Pons (tissue), 1 donor: ENCODE measurements at regions not wholly inside any gene's neighbourhood (a gene's known extent, or its start where the extent isn't known, plus 50 kb on each side); places are given as distances from the start of the nearest gene placed in this dataset.
"Not testable (repeated sequence)": the region's sequence is repeated elsewhere in the genome, so short reads cannot be mapped to it uniquely, and the experiment has no call there.

Experiments used
- DNase-seq: peaks from one replicate; pipeline ENCODE4 v3.0.0-alpha.2; 2016; ENCODE audit warnings: low spot score

GRCh38 chr10:119996944-119997343 lies 104.4 kb downstream of the SEC23IP start:
- no peak for DNase-seq

GRCh38 chr10:119997429-119997828 lies 104.9 kb downstream of the SEC23IP start:
- DNase-seq = no peak

GRCh38 chr10:120002785-120003184 lies 110.3 kb downstream of the SEC23IP start:
- DNase-seq = no peak

GRCh38 chr10:120005207-120006201 lies 113.0 kb downstream of the SEC23IP start:
- no peak for DNase-seq

GRCh38 chr10:120007261-120007660 lies 114.7 kb downstream of the SEC23IP start:
- DNase-seq = no peak

GRCh38 chr10:120011359-120012130 lies 119.0 kb downstream of the SEC23IP start:
- no peak for DNase-seq

- DNase-seq = peak; percentile 22
Observed at GRCh38 chr10:120012131-120012400, 119.5 kb downstream of the SEC23IP start.

GRCh38 chr10:120012566-120012965 lies 120.0 kb downstream of the SEC23IP start:
- no peak for DNase-seq

GRCh38 chr10:120014031-120014430 lies 121.5 kb downstream of the SEC23IP start:
- DNase-seq = no peak

- no peak for DNase-seq
Observed at GRCh38 chr10:120015064-120015463, 122.5 kb downstream of the SEC23IP start.

GRCh38 chr10:120016906-120017305 lies 124.4 kb downstream of the SEC23IP start:
- no peak for DNase-seq

- peak; percentile 39 for DNase-seq
Observed at GRCh38 chr10:120017733-120018417, 125.3 kb downstream of the SEC23IP start.

- DNase-seq = no peak
Observed at GRCh38 chr10:120018695-120019094, 126.2 kb downstream of the SEC23IP start.

GRCh38 chr10:120019568-120019967 lies 127.0 kb downstream of the SEC23IP start:
- DNase-seq = no peak

GRCh38 chr10:120022357-120022756 lies 129.8 kb downstream of the SEC23IP start:
- DNase-seq = no peak

- no peak for DNase-seq
Observed at GRCh38 chr10:120034236-120034635, 141.7 kb downstream of the SEC23IP start.

- DNase-seq = no peak
Observed at GRCh38 chr10:120039046-120039445, 146.5 kb downstream of the SEC23IP start.

- no peak for DNase-seq
Observed at GRCh38 chr10:120039826-120040225, 147.3 kb downstream of the SEC23IP start.

GRCh38 chr10:120041807-120042559 lies 149.5 kb downstream of the SEC23IP start:
- no peak for DNase-seq

GRCh38 chr10:120042705-120043104 lies 150.2 kb downstream of the SEC23IP start:
- no peak for DNase-seq

- not testable (repeated sequence) for DNase-seq
Observed at GRCh38 chr10:120047373-120047772, 154.8 kb downstream of the SEC23IP start.

GRCh38 chr10:120047926-120048325 lies 155.4 kb downstream of the SEC23IP start:
- DNase-seq = no peak
